ENCODE measurements at regions not wholly inside any gene's neighbourhood (a gene's known extent, or its start where the extent isn't known, plus 50 kb on each side); places are given as distances from the start of the nearest gene placed in this dataset.

- no peaks in the 10 kb centered on the region; the same call in 1 of the 2 replicates for H3K9me3 ChIP-seq (ENCODE audit: control insufficient read depth, insufficient read depth, low read length)
- DNase-seq (ENCODE audit: low read depth, low spot score), result no peak
- no peak overlapping the region for H3K27ac ChIP-seq (ENCODE audit: low read length)
- H3K4me1 ChIP-seq (ENCODE audit: control insufficient read depth, insufficient read depth, low read length), result no peaks in the 10 kb centered on the region
- no peaks in the 10 kb centered on the region for H3K27me3 ChIP-seq (ENCODE audit: control insufficient read depth, insufficient read depth, low read length)
- WGBS (ENCODE audit: insufficient coverage, insufficient read length), result no CpG with 5 or more reads among the region's 3 CpGs
- H3K36me3 ChIP-seq (ENCODE audit: control insufficient read depth, insufficient read depth, low read length), result no peaks in the 10 kb centered on the region
- no peak overlapping the region for H3K4me3 ChIP-seq (ENCODE audit: low read length)
Measured at GRCh38 chr5:69032009-69032408, 61.8 kb upstream of the SLC30A5 start.

- WGBS (ENCODE audit: insufficient coverage, insufficient read length), result no CpG with 5 or more reads among the region's 2 CpGs
- DNase-seq (ENCODE audit: low read depth, low spot score), result no peak
- no peak overlapping the region for H3K27ac ChIP-seq (ENCODE audit: low read length)
- no peaks in the 10 kb centered on the region for H3K27me3 ChIP-seq (ENCODE audit: control insufficient read depth, insufficient read depth, low read length)
- H3K4me3 ChIP-seq (ENCODE audit: low read length), result no peak overlapping the region
- no peaks in the 10 kb centered on the region for H3K4me1 ChIP-seq (ENCODE audit: control insufficient read depth, insufficient read depth, low read length)
- H3K36me3 ChIP-seq (ENCODE audit: control insufficient read depth, insufficient read depth, low read length), result no peaks in the 10 kb centered on the region
- no peaks in the 10 kb centered on the region; the same call in 1 of the 2 replicates for H3K9me3 ChIP-seq (ENCODE audit: control insufficient read depth, insufficient read depth, low read length)
Measured at GRCh38 chr5:69033690-69034089, 60.1 kb upstream of the SLC30A5 start.

GRCh38 chr5:69034898-69035297 lies 58.9 kb upstream of the SLC30A5 start:
- H3K27me3 ChIP-seq (ENCODE audit: control insufficient read depth, insufficient read depth, low read length), result no peaks in the 10 kb centered on the region
- no peak overlapping the region for H3K27ac ChIP-seq (ENCODE audit: low read length)
- H3K4me1 ChIP-seq (ENCODE audit: control insufficient read depth, insufficient read depth, low read length), result no peaks in the 10 kb centered on the region
- no peaks in the 10 kb centered on the region; the same call in 1 of the 2 replicates for H3K9me3 ChIP-seq (ENCODE audit: control insufficient read depth, insufficient read depth, low read length)
- no peak overlapping the region for H3K4me3 ChIP-seq (ENCODE audit: low read length)
- no peaks in the 10 kb centered on the region for H3K36me3 ChIP-seq (ENCODE audit: control insufficient read depth, insufficient read depth, low read length)
- DNase-seq (ENCODE audit: low read depth, low spot score), result no peak
- WGBS (ENCODE audit: insufficient coverage, insufficient read length), result no CpG with 5 or more reads among the region's 7 CpGs

GRCh38 chr5:69035665-69036064 lies 58.1 kb upstream of the SLC30A5 start:
- Histone ChIP-seq H3K36me3 (ENCODE audit: control insufficient read depth, insufficient read depth, low read length) (no peaks in the 10 kb centered on the region), H3K9me3 (ENCODE audit: control insufficient read depth, insufficient read depth, low read length) (no peaks in the 10 kb centered on the region; the same call in 1 of the 2 replicates), H3K4me3 (ENCODE audit: low read length) (no peak overlapping the region), H3K27ac (ENCODE audit: low read length) (no peak overlapping the region), H3K4me1 (ENCODE audit: control insufficient read depth, insufficient read depth, low read length) (no peaks in the 10 kb centered on the region), H3K27me3 (ENCODE audit: control insufficient read depth, insufficient read depth, low read length) (no peaks in the 10 kb centered on the region)
- no peak for DNase-seq (ENCODE audit: low read depth, low spot score)
- WGBS (ENCODE audit: insufficient coverage, insufficient read length), result no CpG with 5 or more reads among the region's 4 CpGs

GRCh38 chr5:69038539-69038938 lies 55.3 kb upstream of the SLC30A5 start:
- WGBS (ENCODE audit: insufficient coverage, insufficient read length), result no CpG with 5 or more reads among the region's 8 CpGs
- H3K9me3 ChIP-seq (ENCODE audit: control insufficient read depth, insufficient read depth, low read length), result no peaks in the 10 kb centered on the region
- no peak overlapping the region for H3K4me3 ChIP-seq (ENCODE audit: low read length)
- H3K27ac ChIP-seq (ENCODE audit: low read length), result no peak overlapping the region
- DNase-seq (ENCODE audit: low read depth, low spot score), result no peak
- no peaks in the 10 kb centered on the region for H3K27me3 ChIP-seq (ENCODE audit: control insufficient read depth, insufficient read depth, low read length)
- no peaks in the 10 kb centered on the region for H3K36me3 ChIP-seq (ENCODE audit: control insufficient read depth, insufficient read depth, low read length)
- H3K4me1 ChIP-seq (ENCODE audit: control insufficient read depth, insufficient read depth, low read length), result no peaks in the 10 kb centered on the region

- DNase-seq (ENCODE audit: low read depth, low spot score), result no peak
- no peak overlapping the region for H3K27ac ChIP-seq (ENCODE audit: low read length)
- no peaks in the 10 kb centered on the region for H3K4me1 ChIP-seq (ENCODE audit: control insufficient read depth, insufficient read depth, low read length)
Measured at GRCh38 chr5:69039829-69040228, 54.0 kb upstream of the SLC30A5 start.

GRCh38 chr5:69042500-69042899 lies 51.3 kb upstream of the SLC30A5 start:
- WGBS (ENCODE audit: insufficient coverage, insufficient read length), result no CpG with 5 or more reads among the region's 2 CpGs

More at GRCh38 chr5:69039829-69040228, 54.0 kb upstream of the SLC30A5 start:
- Histone ChIP-seq H3K36me3 (ENCODE audit: control insufficient read depth, insufficient read depth, low read length) (no peaks in the 10 kb centered on the region), H3K4me3 (ENCODE audit: low read length) (no peak overlapping the region), H3K9me3 (ENCODE audit: control insufficient read depth, insufficient read depth, low read length) (no peaks in the 10 kb centered on the region), H3K27me3 (ENCODE audit: control insufficient read depth, insufficient read depth, low read length) (no peaks in the 10 kb centered on the region)

GRCh38 chr5:69042915-69043654 lies 50.7 kb upstream of the SLC30A5 start:
- no CpG with 5 or more reads among the region's 19 CpGs for WGBS (ENCODE audit: insufficient coverage, insufficient read length)
- H3K9me3 ChIP-seq (ENCODE audit: control insufficient read depth, insufficient read depth, low read length), result no peaks in the 10 kb centered on the region
- H3K4me1 ChIP-seq (ENCODE audit: control insufficient read depth, insufficient read depth, low read length), result no peaks in the 10 kb centered on the region
- peak; percentile 76 for DNase-seq (ENCODE audit: low read depth, low spot score)
- no peak overlapping the region for H3K27ac ChIP-seq (ENCODE audit: low read length)
- H3K4me3 ChIP-seq (ENCODE audit: low read length), result peak overlapping the region; percentile 35; the same call in 1 of the 2 replicates
- H3K27me3 ChIP-seq (ENCODE audit: control insufficient read depth, insufficient read depth, low read length), result no peaks in the 10 kb centered on the region
- no peaks in the 10 kb centered on the region for H3K36me3 ChIP-seq (ENCODE audit: control insufficient read depth, insufficient read depth, low read length)

More at GRCh38 chr5:69042500-69042899, 51.3 kb upstream of the SLC30A5 start:
- Histone ChIP-seq H3K36me3 (ENCODE audit: control insufficient read depth, insufficient read depth, low read length) (no peaks in the 10 kb centered on the region), H3K27me3 (ENCODE audit: control insufficient read depth, insufficient read depth, low read length) (no peaks in the 10 kb centered on the region), H3K27ac (ENCODE audit: low read length) (no peak overlapping the region), H3K4me3 (ENCODE audit: low read length) (no peak overlapping the region), H3K9me3 (ENCODE audit: control insufficient read depth, insufficient read depth, low read length) (no peaks in the 10 kb centered on the region), H3K4me1 (ENCODE audit: control insufficient read depth, insufficient read depth, low read length) (no peaks in the 10 kb centered on the region)
- no peak for DNase-seq (ENCODE audit: low read depth, low spot score)

- Histone ChIP-seq H3K9me3 (ENCODE audit: control insufficient read depth, insufficient read depth, low read length) (no peaks in the 10 kb centered on the region), H3K27me3 (ENCODE audit: control insufficient read depth, insufficient read depth, low read length) (no peaks in the 10 kb centered on the region), H3K4me1 (ENCODE audit: control insufficient read depth, insufficient read depth, low read length) (no peaks in the 10 kb centered on the region), H3K4me3 (ENCODE audit: low read length) (no peak overlapping the region), H3K36me3 (ENCODE audit: control insufficient read depth, insufficient read depth, low read length) (no peaks in the 10 kb centered on the region), H3K27ac (ENCODE audit: low read length) (no peak overlapping the region)
- no CpG with 5 or more reads among the region's 2 CpGs for WGBS (ENCODE audit: insufficient coverage, insufficient read length)
- DNase-seq (ENCODE audit: low read depth, low spot score), result no peak
Measured at GRCh38 chr5:69043655-69043996, 50.2 kb upstream of the SLC30A5 start.

All from iPS DF 6.9 (cell line).